ENCODE measurements at regions not wholly inside any gene's neighbourhood (a gene's known extent, or its start where the extent isn't known, plus 50 kb on each side); places are given as distances from the start of the nearest gene placed in this dataset.
"Not testable (repeated sequence)": the region's sequence is repeated elsewhere in the genome, so short reads cannot be mapped to it uniquely, and the experiment has no call there.

DNA sequence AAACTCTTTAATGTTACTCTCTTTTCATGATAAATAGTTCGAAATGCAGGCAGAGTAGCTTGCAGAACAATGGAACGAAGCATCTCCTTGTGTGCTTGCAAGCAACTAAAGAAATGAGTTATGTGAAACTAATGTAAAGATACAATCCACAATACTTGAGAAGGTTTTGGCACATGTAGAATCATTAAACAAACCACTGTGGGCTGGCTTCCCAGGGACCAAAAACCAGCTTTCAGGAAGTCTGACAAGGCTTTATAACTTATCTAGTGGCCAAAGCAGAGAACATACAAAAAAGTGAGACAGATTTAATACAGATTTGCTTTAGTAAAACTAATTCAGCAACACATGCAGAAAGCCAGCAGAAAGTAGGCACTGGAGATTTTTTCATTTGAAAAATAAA, 1673.8 kb upstream of the AGA start:
- DNase-seq (ENCODE audit: low read depth) = no peak

DNA sequence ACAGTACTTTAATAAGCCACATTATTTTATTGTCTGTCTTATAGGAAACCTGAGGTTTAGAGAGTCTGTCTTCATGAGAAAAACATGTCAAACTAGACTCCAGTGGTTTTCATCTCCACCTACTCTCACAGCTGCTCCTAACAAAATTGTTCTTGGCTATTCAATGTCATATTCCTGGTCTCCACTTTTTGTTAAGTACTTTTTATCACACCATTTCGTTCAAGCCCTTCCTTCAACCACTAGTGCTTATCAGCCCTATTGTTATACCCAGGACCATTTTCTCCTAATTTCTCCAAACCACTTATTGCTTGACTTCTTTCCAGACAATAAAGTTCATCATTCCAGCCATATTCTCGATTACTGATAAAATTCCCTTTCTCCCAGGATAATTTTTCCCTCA, 1674.3 kb upstream of the AGA start:
- DNase-seq (ENCODE audit: low read depth) = no peak

DNA sequence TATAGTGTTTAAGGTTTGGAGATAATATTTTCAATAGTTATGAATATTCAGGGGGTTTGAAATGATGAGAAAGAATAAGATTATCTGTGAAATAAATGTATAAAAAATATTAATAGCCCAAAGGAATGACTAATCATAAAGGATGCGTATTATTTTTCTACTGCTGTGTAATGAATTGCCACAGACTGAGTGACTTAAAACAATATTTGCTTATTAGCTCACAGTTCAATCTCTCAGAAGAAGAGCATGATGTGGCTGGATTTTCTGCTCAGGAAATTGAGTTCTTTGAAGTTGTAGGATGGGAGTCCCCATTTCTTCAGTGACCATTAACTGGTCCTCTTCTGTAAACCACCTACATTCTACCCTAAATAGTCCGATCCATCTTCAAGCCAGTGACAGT, 1680.8 kb upstream of the AGA start:
- no peak for DNase-seq (ENCODE audit: low read depth)

DNA sequence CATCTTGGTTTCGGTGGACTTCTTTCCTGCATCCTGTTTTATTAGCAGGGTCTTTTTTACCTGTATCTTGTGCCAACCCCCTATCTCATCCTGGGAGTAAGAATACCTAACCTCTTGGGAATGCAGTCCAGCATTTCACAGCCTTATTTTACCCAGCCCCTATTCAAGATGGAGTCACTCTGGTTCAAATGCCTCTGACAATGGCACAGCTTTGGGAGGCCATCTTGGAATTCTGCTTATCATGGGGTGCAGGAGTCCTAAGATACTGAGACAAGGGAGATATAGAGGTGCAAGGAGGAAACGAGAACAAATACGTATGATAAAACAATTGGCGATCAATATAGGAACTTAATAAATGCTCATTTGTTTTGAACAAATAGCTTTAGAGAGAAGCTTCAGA, 1682.2 kb upstream of the AGA start:
- DNase-seq (ENCODE audit: low read depth) = no peak

DNA sequence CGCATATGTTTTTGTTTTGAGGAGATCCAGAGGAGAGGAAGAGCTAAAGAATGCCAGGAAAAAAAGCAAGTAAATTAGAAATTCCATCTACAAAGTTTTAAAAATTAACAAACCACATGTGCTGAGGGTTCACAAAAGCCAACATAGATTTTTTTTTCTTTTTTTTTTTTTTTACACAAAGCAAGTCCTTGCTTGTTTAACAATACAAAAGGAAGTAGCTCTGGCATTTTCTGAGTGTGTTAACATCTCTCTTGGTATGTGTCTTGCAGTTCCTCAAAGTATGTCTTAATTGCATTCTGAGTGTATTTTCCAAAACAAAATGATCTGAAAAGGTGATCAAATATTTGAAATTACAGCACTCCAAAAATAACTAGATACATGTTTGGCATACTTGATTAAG, 1682.7 kb upstream of the AGA start:
- no peak for DNase-seq (ENCODE audit: low read depth)

DNA sequence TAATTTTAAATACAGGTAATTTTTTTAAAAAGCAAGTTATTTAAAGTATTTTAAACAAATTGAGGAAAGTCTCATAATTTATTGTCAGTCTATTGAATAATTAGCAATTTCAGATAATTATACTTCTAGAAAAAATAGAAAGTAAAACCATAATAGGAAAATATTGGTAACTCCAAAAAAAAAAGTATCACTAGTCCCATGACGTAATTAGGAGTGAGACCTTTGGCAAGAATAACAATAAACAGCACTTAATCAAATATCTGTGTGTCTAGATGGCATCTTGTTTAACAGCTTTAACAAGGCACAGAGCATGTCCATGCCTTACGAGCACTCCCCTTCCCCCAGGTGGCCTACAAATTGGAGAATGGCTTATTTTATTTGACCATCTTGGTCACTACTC, 1683.6 kb upstream of the AGA start:
- no peak for DNase-seq (ENCODE audit: low read depth)

DNA sequence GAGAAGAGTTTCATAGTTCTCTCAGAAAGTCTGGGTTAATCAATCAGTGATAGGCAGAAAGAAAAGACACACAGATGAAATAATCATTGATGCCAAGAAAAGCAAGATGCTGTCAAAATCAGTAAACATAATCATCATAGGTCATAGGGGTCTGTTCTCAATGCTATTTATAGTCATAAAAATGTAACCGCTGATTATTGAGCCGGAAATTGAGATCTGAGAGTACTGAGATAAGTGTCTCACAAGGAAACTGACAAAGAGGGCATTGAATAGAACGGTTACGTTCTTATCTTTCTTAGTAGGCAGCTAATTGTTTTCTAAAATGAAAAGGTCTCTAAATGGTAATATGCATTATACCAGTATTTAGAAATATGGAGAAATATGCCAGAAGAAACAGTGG, 1686.1 kb upstream of the AGA start:
- DNase-seq (ENCODE audit: low read depth) = no peak

DNA sequence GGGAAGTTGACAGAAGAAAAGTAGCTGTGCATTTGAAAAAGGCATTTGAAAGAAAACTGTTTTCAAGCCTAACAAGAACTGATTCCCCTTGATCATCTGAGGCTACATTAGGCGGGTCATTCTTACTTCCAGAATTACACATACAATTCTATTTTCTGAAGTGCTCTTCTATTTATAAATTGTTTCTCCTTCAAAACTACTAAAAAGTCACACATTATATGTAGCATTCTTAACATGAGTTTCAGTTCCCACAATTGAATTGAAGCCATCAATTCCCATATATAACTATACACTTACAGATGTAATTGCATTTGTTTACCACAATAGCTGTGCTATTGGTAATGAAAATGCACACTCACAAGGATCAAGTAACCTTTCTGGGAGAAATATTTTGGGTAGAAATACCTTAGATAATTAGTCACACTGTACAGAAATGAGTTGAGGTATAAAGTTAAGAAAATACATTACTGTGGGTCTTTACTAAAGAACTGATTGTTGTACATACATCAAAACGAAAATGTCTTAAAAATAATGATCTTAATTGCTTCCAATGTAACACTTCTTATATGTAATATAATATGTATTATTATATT, 1688.0 kb upstream of the AGA start:
- no peak for DNase-seq (ENCODE audit: low read depth)

DNA sequence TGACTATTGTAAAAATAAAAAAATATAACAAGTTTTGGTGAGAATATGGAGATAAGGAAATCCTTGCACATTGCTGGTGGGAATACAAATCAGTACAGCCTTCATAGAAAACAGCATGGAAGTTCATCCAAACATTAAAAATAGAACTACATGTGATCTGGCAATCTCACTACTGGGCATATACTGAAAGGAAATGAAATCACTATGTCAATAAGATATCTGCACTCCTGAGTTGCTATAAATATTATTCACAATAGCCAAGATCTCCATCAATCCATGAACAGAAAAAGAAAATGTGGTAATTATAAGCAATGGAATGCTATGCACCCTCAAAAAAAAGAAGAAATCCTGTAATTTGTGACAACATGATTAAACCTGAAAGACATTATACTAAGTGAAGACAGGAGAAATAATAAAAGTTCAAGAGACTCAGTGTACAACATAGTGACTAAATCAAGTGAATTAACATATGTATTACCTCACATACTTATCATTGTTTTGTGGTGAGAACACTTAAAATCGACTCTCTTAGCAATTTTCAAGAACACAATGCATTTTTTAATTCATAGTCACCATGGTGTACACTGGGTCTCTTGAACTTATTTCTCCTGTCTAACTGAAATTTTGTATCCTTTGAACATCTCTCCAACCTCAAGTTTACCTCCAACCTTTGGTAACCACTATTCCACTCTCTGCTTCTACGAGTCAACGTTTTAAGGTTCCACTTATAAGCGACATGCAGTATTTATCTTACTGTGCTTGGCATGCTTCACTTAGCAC, 1703.7 kb upstream of the AGA start:
- peak; percentile 1 for DNase-seq (ENCODE audit: low read depth)

DNA sequence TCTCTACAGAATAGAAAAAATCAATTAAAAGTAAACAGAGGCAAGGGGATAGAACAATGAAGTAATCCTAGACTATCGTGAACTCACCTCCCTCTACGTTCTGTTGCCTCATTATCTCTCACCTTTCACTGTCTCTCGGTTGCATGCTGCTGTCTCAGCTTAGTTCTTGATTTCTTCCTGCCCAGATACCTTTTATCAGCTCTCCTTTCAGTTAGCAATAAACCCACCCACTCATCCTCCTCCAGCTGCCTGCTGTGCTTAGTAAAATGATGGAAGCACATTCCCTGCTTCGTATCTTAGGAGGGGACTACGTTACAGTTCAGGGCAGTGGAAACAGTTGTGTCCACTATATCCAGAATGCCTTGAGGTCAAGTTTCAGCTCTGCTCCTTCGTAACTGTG, 1709.5 kb upstream of the AGA start:
- no peak for DNase-seq (ENCODE audit: low read depth)

DNA sequence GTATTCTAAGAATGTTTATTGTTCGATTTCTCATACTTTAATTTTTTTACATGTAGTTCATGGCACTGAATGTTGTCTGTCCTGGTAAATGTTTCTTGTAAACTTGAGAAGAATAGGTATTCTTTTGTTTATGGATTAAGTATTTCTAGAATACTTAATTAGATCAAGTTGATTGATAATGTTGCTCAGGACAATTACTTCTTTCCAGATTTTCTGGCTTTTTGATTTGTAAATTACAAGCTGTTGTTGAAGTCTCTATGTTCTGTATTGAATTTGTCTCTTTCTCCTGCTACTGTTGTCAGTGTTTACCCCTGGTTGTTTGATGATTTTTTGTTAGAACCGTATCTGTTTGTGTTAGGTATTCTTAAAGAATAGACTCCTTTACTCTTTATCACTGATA, 1720.9 kb upstream of the AGA start:
- no peak for DNase-seq (ENCODE audit: low read depth)

DNA sequence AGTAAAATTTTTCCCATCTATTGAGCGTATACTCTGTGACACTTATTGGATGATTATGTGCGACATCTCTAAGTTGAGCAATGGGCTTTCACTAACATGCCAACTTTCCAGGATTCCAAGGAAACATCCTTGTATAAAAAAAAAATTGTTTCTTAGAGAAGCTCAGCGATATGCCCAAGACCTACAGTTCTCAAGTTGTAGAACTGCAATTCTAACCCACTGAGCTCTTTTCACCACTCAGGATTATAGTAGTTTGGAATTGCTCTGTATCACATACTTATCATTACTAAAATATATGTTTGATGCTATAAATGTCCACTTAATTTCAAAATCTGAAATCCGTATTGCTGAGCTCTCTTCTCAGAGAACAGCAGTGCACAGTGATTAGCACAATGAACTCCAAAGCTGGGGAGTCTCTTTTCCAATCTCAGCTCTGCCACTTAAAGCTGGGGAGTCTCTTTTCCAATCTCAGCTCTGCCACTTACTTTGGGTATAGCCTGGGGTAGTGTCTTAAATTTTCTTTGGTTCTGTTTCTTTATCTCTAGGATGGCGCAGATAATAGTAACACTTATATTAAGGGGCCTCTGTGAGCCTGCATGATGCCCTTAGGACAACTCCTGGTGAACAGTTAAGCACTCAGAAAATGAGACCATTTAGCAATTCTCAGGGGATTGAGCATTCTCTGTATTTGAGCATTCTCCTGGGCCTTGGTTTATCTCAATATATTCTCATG, 1722.2 kb upstream of the AGA start:
- no peak for DNase-seq (ENCODE audit: low read depth)

DNA sequence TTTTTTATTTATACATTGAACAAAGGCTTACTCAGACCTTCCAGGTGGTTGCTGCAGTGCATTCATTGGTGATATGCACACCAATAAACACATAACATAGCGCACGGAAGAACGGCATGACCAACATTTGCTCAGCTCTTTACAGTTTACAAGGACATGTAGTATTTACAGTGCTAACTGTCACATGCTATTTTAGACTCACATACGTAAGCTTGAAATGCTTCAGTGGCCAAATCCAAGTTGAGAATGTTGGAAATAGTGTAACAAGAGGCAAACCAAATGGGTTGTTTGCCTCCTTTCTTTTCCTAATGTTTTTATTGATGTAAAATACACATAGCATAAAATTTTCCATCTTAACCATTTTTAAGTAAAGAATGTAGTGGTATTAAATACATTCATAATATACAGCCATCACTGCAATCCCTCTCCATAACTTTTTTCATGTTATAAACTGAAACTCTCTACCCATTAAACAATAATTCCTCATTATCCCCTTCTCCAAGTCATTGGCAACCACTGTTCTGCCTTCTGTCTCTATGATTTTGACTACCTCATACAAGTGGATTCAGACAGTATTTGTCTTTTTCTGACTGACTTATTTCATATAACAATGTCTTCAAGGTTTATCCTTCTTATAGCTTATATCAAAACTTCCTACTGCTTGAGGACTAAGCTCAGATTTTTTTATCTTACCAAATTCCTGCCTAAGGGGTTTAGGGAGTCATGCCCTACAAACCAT, 1722.9 kb upstream of the AGA start:
- DNase-seq (ENCODE audit: low read depth) = no peak

DNA sequence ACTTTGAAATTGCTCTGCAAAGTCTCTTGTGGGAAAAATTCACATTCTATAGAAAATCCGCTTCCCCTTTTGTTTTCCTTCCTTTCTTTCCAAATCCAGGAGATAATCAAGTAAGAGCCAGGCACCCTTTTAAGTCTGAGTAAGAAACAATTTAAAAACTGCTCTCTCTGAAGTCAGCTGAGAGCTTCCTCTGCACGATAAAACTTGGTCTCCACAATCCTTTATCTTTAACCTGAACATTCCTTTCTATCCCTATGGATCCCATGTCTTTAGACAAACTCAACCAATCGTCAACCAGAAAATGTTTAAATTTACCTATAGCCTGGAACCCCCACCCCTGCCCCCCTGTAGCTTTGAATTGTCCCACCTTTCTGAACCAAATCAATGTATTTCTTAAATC, 1723.6 kb upstream of the AGA start:
- DNase-seq (ENCODE audit: low read depth) = no peak

DNA sequence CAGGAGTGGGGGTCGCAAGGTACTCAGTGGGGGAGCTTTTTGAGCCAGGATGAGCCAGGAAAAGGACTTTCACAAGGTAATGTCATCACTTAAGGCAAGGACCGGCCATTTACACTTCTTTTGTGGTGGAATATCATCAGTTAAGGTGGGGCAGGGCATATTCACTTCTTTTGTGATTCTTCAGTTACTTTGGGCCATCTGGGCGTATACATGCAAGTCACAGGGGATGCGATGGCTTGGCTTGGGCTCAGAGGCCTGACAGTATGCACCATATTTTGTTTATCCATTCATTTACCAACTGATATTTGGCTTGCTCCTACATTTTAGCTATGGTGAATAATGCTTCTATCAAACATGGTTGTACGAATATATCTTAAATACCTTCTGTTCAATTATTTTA, 1728.1 kb upstream of the AGA start:
- not testable (repeated sequence) for DNase-seq (ENCODE audit: low read depth)

DNA sequence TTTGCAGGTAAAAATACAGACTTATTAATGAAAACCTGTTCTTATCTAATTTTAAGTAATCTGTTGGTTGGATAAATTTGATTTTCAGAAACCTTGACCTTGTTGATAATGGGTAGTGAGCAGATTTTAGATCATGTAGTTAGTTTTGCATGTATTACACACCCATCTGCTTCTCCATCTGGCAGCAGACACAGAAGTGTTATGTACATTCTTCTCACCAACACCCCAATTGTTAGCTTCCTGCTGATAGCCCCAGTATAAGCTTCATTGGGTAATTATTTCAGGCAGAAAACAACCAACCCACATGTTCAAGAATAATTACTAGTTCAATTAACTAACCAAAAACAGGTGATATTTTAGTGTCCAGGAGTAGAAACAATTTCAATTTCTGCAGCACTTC, 1740.5 kb upstream of the AGA start:
- no peak for DNase-seq (ENCODE audit: low read depth)

DNA sequence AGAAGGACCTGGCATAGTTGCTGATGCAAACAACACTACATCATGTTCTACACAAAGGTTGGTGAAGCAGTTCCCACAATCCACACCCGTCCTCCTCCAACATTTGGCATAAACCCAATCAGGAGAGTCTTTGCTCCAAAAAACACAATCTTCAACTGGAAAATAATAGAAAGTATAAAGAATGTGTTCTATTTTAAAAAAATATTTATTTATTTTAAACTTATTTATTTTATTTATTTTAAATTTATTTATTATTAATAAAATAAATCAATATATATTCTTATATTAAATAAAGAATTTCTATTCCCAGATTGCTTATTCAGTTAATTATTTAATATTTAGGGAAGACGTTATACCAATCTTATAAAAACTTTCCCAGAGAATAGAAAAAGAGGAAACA, 1753.7 kb upstream of the AGA start:
- no peak for DNase-seq (ENCODE audit: low read depth)

DNA sequence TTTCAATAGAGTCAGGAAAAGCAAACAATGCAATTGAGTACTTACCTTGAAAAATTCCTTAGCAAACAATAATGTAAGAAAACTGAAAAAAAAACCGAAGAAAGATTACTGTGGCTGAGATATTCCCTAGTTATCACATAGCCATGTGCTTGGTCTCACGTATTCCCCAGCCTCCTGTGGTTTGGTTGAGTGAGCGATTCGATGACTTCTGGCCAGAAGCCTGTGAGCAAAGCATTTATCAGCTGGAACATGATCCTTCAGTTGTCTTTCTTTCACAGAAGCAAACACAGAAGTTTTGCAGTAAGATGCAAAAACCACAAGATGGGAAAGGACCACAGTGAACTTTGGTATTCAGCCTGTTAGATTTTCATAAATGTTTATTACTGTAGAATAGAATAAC, 1754.3 kb upstream of the AGA start:
- peak; percentile 41 for DNase-seq (ENCODE audit: low read depth)

DNA sequence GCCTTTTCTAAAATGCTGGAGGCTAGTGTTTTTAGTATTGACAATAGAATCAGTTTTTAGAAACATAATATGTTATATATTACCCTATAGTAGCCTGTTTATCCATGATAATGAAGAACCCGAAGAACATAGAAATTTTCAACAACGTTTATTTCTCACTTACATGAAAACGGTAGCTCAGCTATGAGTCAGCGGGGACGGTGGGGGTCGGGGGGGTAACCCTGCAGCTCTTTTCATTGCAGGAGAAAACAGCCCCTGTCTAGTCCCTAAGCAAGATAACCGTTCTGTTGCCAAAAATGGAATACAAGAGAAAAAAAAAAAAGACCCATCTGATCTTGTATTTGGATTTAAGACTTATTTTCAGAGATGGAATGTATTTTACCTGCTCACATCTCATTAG, 1758.4 kb upstream of the AGA start:
- DNase-seq (ENCODE audit: low read depth) = no peak

DNA sequence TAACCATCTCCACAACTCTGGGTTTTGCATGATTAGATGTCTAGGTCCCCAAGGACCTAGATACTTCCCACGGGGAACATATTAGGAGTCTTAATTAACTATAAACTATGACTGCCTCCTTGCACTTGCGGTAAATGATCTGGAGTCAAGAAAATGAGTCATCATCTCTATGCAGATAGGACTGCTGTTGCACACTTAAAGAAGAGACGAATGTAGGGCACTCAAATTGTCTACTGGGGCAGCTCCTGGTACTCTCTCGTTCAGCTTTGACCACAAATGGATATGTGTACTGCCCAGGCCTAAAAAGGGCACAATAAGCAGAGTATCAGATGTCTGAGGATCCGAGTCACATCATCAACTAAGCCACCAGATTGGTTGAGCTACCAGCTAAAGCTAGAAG, 1783.4 kb upstream of the AGA start:
- peak; percentile 3 for DNase-seq (ENCODE audit: low read depth)

DNA sequence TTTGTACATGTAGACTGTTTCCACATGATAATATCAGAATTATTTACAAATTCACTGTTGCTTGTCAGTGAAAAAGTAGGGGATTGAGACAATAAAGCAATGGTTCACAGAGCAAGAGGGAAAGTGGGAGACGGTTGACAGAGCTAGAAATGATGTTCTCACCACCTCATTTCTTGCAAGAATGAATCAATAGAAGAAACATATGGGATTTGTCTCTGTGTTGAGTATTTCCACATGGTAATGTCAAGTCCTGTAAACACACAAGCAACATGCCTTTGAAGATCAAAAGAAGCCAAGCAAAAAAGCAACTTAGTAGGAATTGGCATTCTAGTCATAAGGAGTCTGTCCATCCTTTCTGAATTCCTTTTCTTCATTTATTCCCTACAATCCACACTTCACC, 1806.6 kb upstream of the AGA start:
- no peak for DNase-seq (ENCODE audit: low read depth)

DNA sequence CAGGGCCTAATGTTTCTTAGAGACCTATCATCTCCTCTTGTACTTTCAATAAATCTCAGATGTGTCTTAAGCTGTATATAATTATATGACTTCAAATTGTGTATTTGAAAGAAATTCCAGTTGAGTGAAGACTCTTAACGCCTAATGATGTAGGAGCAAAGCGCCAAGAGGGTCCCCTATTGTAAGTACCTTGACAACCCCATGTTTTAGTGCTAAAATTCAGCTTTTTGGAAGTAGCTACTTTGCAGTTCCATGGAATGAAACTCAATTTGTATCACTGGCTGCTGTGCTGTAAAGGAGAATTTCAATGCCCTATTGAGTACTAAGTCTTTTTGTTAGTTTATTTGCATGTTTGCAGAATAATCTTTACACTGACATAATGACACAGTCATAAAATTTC, 1826.6 kb upstream of the AGA start:
- no peak for DNase-seq (ENCODE audit: low read depth)

DNA sequence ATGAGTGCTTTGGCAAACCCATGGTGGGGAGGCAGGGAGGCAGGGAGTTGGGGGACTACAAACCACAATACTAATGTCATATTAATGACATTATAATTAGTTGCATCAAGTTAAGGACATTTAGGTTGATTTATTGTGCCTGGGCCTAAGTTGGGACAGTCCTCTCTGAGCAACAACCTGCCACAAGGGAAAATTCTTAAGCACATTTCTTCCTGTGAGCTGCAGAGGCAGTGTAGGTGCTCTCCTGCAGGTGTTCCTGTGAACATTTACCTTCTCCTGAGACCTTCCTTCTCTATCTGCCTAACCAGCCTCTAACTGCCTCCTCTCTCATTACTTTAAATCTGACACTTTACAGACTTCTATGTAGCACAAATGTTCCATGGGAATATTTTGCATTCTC, 1830.0 kb upstream of the AGA start:
- no peak for DNase-seq (ENCODE audit: low read depth)

Data from RPMI7951 (cell line).